DOHH2 (cell line): ENCODE measurements at regions not wholly inside any gene's neighbourhood (a gene's known extent, or its start where the extent isn't known, plus 50 kb on each side); places are given as distances from the start of the nearest gene placed in this dataset.

Source experiments
- H3F3A ChIP-seq: fragments of 200-600 bp; sonication (generic), shearing (Covaris generic); 2 replicates; pipeline ENCODE4 v1.6.0; 2016; ENCODE audit warnings: antibody characterized with exemption, mild to moderate bottlenecking; ENCODE audit not compliant: control insufficient read depth, insufficient read depth
- H3K27ac ChIP-seq: fragments of 200-600 bp; sonication (generic); 2 replicates; pipeline ENCODE4 v1.5.1; 2014; ENCODE audit warnings: low read depth, mild to moderate bottlenecking, low read length, moderate library complexity
- H3K27me3 ChIP-seq: fragments of 200-600 bp; sonication (generic); 2 replicates; pipeline ENCODE4 v1.6.1; 2014; ENCODE audit warnings: mild to moderate bottlenecking, low read length, mixed read lengths; ENCODE audit not compliant: control insufficient read depth
- H3K36me3 ChIP-seq: fragments of 200-600 bp; sonication (generic); 2 replicates; pipeline ENCODE4 v1.6.1; 2014; ENCODE audit warnings: mild to moderate bottlenecking, low read length, moderate library complexity, mixed read lengths; ENCODE audit not compliant: control insufficient read depth
- H3K4me1 ChIP-seq: fragments of 200-600 bp; sonication (generic); 2 replicates; pipeline ENCODE4 v1.6.1; 2014; ENCODE audit warnings: mild to moderate bottlenecking, low read length, mixed read lengths; ENCODE audit not compliant: control insufficient read depth
- H3K4me2 ChIP-seq: fragments of 200-600 bp; sonication (generic); 2 replicates; pipeline ENCODE4 v1.6.0; 2014; ENCODE audit warnings: mild to moderate bottlenecking, low read length, moderate library complexity
- H3K4me3 ChIP-seq: fragments of 200-600 bp; sonication (generic); 2 replicates; pipeline ENCODE4 v1.5.1; 2014; ENCODE audit warnings: mild to moderate bottlenecking, low read length, mixed read lengths
- H3K79me2 ChIP-seq: fragments of 200-600 bp; sonication (generic); 2 replicates; pipeline ENCODE4 v1.6.1; 2014; ENCODE audit warnings: mild to moderate bottlenecking, low read length, mixed read lengths; ENCODE audit not compliant: control insufficient read depth
- H3K9me2 ChIP-seq: fragments of 200-600 bp; sonication (generic); replicated peaks from 2 replicates; pipeline ENCODE4 v1.6.1; 2014; ENCODE audit warnings: mild to moderate bottlenecking, low read length, mixed read lengths; ENCODE audit not compliant: control insufficient read depth
- H3K9me3 ChIP-seq: fragments of 200-600 bp; sonication (generic); 2 replicates; pipeline ENCODE4 v1.6.1; 2014; ENCODE audit warnings: antibody characterized with exemption, low read length, mixed read lengths; ENCODE audit not compliant: control insufficient read depth, insufficient read depth
- H4K20me1 ChIP-seq: fragments of 200-600 bp; sonication (generic); 2 replicates; pipeline ENCODE4 v1.6.0; 2014; ENCODE audit warnings: low read depth, mild to moderate bottlenecking, antibody characterized with exemption, low read length, moderate library complexity; ENCODE audit not compliant: control insufficient read depth, insufficient read depth
- EZH2phosphoT487 ChIP-seq: fragments of 200-600 bp; sonication (generic); IDR thresholded peaks from 2 replicates; pipeline ENCODE4 v1.6.1; 2017; ENCODE audit warnings: borderline replicate concordance, mild to moderate bottlenecking, antibody characterized with exemption, low read length, moderate library complexity, mixed read lengths
- TF ChIP-seq, protein P1 (sequence below): fragments of 200-600 bp; sonication (generic); IDR thresholded peaks from one replicate; pipeline ENCODE4 v1.5.1; 2014; ENCODE audit warnings: antibody characterized with exemption, mild to moderate bottlenecking, low read depth, low read length; ENCODE audit not compliant: poor library complexity, severe bottlenecking

DNA sequence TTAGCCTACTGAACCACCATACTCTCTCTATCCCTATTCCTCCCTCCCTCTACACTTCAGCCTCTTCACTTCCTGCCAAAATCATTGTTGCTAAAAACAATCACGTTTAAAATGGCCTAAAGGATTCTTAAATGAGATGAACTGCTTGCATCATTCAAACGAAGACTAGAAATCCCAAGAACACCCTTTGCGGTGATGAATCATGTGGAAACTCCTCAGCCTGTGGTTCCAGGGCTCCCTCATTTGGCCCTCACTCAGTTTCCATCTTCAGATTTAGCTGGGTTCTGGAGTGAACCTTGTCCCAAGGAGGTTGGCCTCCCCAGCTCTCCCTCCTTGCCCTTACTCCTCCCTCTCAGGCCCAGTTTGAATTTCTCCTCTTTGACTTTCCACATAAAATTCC is 125.6 kb upstream of the CDC42EP3 start:
- Histone ChIP-seq H3K27me3 (no peaks in the 10 kb centered on the region), H3K79me2 (no peaks in the 10 kb centered on the region), H3K4me1 (no peaks in the 10 kb centered on the region), H3K4me3 (no peak overlapping the region), H4K20me1 (no peaks in the 10 kb centered on the region), H3K9me2 (no peaks in the 10 kb centered on the region), H3K9me3 (no peaks in the 10 kb centered on the region), H3K36me3 (no peaks in the 10 kb centered on the region), H3K4me2 (no peak overlapping the region), H3K27ac (no peak overlapping the region), H3F3A (no peaks in the 10 kb centered on the region)
- TF ChIP-seq, protein P1, sequence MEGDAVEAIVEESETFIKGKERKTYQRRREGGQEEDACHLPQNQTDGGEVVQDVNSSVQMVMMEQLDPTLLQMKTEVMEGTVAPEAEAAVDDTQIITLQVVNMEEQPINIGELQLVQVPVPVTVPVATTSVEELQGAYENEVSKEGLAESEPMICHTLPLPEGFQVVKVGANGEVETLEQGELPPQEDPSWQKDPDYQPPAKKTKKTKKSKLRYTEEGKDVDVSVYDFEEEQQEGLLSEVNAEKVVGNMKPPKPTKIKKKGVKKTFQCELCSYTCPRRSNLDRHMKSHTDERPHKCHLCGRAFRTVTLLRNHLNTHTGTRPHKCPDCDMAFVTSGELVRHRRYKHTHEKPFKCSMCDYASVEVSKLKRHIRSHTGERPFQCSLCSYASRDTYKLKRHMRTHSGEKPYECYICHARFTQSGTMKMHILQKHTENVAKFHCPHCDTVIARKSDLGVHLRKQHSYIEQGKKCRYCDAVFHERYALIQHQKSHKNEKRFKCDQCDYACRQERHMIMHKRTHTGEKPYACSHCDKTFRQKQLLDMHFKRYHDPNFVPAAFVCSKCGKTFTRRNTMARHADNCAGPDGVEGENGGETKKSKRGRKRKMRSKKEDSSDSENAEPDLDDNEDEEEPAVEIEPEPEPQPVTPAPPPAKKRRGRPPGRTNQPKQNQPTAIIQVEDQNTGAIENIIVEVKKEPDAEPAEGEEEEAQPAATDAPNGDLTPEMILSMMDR, result no peak
- TF ChIP-seq EZH2phosphoT487, result no peak

DNA sequence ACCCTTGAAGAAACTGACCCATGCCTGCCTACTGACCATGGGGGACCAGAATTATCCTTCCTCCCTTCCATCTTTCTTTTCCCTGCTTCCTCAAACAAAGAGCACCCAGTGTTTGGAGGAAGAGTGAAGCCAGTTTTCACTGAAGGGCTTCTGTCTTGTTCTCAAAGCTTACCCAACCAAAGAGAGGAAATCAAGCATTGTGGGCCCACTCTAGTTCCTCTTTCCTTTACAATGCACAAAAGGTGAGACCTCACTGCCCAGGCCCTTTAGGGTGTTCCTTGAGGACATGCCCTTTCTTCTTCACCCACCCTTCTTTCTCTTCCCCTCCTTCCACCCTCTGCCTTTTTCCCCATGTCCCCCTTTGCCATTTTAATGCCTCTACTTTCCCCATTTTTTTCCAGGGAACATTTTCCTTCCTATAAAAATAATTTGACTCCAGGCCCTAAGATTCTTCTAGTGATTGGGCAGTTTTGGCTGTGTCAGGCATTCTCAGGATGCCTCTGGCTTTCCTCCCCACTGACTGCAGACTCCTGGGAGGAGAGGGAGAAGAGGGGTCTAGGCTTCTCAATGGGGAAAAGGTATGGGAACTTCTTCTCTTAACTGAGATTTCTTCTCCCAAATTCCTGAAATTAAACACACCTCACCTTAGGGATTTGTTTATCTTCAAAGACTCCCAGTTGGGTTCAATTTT is 126.6 kb upstream of the RMDN2 start:
- Histone ChIP-seq H4K20me1 (no peaks in the 10 kb centered on the region), H3K9me3 (no peaks in the 10 kb centered on the region), H3K9me2 (no peaks in the 10 kb centered on the region), H3K4me2 (no peak overlapping the region), H3K4me1 (no peaks in the 10 kb centered on the region), H3K27ac (no peak overlapping the region), H3K4me3 (no peak overlapping the region), H3F3A (no peaks in the 10 kb centered on the region), H3K79me2 (no peaks in the 10 kb centered on the region), H3K27me3 (no peaks in the 10 kb centered on the region), H3K36me3 (no peaks in the 10 kb centered on the region)
- TF ChIP-seq, protein P1, result no peak
- TF ChIP-seq EZH2phosphoT487, result no peak

DNA sequence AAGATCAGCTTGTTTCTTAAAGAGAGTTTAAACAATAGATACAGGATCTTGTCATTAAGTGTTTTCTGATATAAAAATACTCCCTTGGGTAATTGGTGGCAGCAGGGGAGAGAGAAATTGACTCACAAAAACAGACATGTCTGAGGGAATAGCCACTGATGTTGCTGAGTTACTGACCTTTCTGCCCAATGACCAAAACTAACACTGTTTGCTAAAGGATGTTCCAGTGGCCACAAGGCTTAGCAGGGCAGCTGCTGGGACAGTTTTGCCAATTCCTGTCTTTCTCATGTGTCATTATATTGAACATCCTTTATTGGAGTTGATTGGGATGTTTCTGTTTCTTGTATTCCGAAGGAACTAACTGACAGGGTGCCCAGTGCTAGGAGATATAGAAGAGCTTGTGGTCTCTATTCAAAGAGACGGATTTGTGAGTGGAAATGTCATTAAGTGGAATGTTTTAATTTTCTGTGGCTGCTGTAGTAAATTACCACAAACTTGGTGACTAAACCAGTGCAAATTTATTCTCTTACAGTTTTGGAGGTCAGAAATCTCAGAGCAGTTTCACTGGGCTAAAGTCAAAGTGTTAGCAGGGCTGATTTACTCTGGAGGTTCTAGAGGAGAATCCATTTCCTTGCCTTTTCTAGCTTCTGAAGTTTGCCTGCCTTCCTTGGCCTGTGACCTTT is 124.8 kb upstream of the RMDN2 start:
- Histone ChIP-seq H3K36me3 (no peaks in the 10 kb centered on the region), H3K9me3 (no peaks in the 10 kb centered on the region), H3F3A (no peaks in the 10 kb centered on the region), H4K20me1 (no peaks in the 10 kb centered on the region), H3K79me2 (no peaks in the 10 kb centered on the region), H3K4me2 (no peak overlapping the region), H3K27ac (no peak overlapping the region), H3K4me3 (no peak overlapping the region), H3K4me1 (no peaks in the 10 kb centered on the region), H3K9me2 (no peaks in the 10 kb centered on the region), H3K27me3 (no peaks in the 10 kb centered on the region)
- no peak for TF ChIP-seq EZH2phosphoT487
- TF ChIP-seq, protein P1, result no peak
